KMS-11 (cell line): ENCODE measurements at regions not wholly inside any gene's neighbourhood (a gene's known extent, or its start where the extent isn't known, plus 50 kb on each side); places are given as distances from the start of the nearest gene placed in this dataset.

ENCODE experiments used
- H2AFZ ChIP-seq: fragments of 200-600 bp; sonication (generic); 2 replicates; pipeline ENCODE4 v1.6.1; 2016; ENCODE audit warnings: antibody characterized with exemption, mixed run types, low read depth
- H3K27ac ChIP-seq: fragments of 200-600 bp; sonication (generic); 2 replicates; pipeline ENCODE4 v1.6.1; 2016; ENCODE audit warnings: mild to moderate bottlenecking, mixed run types
- H3K27me3 ChIP-seq: fragments of 200-600 bp; sonication (generic); 2 replicates; pipeline ENCODE4 v1.6.1; 2017; ENCODE audit warnings: mild to moderate bottlenecking, low read depth, mixed run types, moderate library complexity; ENCODE audit not compliant: insufficient read depth
- H3K36me3 ChIP-seq: fragments of 200-600 bp; sonication (generic); 2 replicates; pipeline ENCODE4 v1.6.1; 2017; ENCODE audit warnings: mild to moderate bottlenecking, mixed run types; ENCODE audit not compliant: insufficient read depth
- H3K4me1 ChIP-seq: fragments of 200-600 bp; sonication (generic); 2 replicates; pipeline ENCODE4 v1.6.1; 2016; ENCODE audit warnings: mild to moderate bottlenecking, low read depth, mixed run types; ENCODE audit not compliant: poor library complexity, severe bottlenecking
- H3K4me2 ChIP-seq: fragments of 200-600 bp; sonication (generic); 2 replicates; pipeline ENCODE4 v1.7.0; 2016; ENCODE audit warnings: mild to moderate bottlenecking, mixed run types
- H3K4me3 ChIP-seq: fragments of 200-600 bp; sonication (generic); IDR thresholded peaks from 2 replicates; pipeline ENCODE4 v1.6.1; 2017; ENCODE audit warnings: low read depth, low read length, mixed read lengths; ENCODE audit not compliant: insufficient read depth
- H3K79me2 ChIP-seq: fragments of 200-600 bp; sonication (generic); 2 replicates; pipeline ENCODE4 v1.6.1; 2016; ENCODE audit warnings: low read depth, mixed run types; ENCODE audit not compliant: insufficient read depth
- H3K9ac ChIP-seq: fragments of 200-600 bp; sonication (generic); 2 replicates; pipeline ENCODE4 v1.6.1; 2016; ENCODE audit warnings: mild to moderate bottlenecking, mixed run types
- H4K20me1 ChIP-seq: fragments of 200-600 bp; sonication (generic); 2 replicates; pipeline ENCODE4 v1.6.1; 2016; ENCODE audit warnings: mild to moderate bottlenecking, mixed run types; ENCODE audit not compliant: insufficient read depth
- CTCF ChIP-seq: fragments of 200-600 bp; sonication (generic); conservative IDR thresholded peaks from 2 replicates; pipeline ENCODE4 v1.6.1; 2017; ENCODE audit warnings: low read depth, mild to moderate bottlenecking, antibody characterized with exemption, low read length, moderate library complexity, mixed read lengths

DNA sequence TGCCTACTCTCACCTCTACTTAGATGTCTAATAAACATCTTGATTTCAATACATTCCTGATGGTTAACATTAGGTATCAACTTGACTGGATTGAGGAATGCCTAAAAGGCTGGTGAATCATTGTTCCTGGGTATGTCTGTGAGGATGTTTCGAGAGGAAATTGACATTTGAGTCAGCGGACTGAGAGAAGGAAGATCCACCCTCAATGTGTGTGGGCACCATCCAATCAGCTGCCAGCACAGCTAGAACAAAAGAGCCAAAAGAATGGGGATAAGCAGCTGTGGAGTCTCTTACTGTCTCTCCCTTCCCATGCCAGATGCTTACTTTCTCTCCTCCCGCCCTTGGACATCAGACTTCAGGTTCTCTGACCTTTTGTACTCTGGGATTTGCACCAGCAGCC is 128.6 kb upstream of the HS3ST5 start:
- H3K4me3 ChIP-seq = no peak overlapping the region
- no peak overlapping the region for H3K9ac ChIP-seq
- no peaks in the 10 kb centered on the region for H3K4me1 ChIP-seq
- H3K27me3 ChIP-seq = no peaks in the 10 kb centered on the region
- no peaks in the 10 kb centered on the region for H3K36me3 ChIP-seq
- H3K79me2 ChIP-seq = no peaks in the 10 kb centered on the region
- no peak overlapping the region for H3K4me2 ChIP-seq
- H2AFZ ChIP-seq = no peak overlapping the region
- TF ChIP-seq CTCF = no peak
- no peaks in the 10 kb centered on the region for H4K20me1 ChIP-seq
- H3K27ac ChIP-seq = no peak overlapping the region

DNA sequence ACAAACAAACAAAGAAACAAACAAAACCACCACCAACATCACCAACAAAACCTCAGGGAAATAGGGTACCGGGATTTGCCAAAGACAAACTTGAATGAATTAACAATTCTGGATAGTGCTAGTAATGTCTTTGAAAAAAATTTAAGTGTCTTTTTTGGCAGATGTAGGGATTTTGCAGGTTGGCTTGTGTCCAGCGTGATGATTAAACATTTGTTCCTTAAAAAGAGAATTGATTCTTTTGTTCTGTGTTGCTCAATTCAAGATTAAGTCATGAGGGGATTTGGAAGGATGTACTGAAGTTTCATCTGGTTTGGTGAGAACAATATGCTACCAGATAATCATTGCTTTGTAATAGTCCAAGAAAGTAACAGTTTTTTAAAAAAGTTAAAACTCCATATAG is 125.1 kb upstream of the HS3ST5 start:
- Histone ChIP-seq H3K79me2 (no peaks in the 10 kb centered on the region), H3K36me3 (no peaks in the 10 kb centered on the region), H2AFZ (no peak overlapping the region), H3K4me3 (no peak overlapping the region), H3K4me2 (no peak overlapping the region), H3K27me3 (no peaks in the 10 kb centered on the region), H3K4me1 (no peaks in the 10 kb centered on the region), H4K20me1 (no peaks in the 10 kb centered on the region), H3K27ac (no peak overlapping the region), H3K9ac (no peak overlapping the region)
- TF ChIP-seq CTCF = no peak

- H3K4me1 ChIP-seq = no peaks in the 10 kb centered on the region
- no peak overlapping the region for H2AFZ ChIP-seq
- H3K4me3 ChIP-seq = no peak overlapping the region
- H3K9ac ChIP-seq = no peak overlapping the region
- no peak for TF ChIP-seq CTCF
- no peak overlapping the region for H3K27ac ChIP-seq
- H3K36me3 ChIP-seq = no peaks in the 10 kb centered on the region
- no peaks in the 10 kb centered on the region for H3K79me2 ChIP-seq
- no peaks in the 10 kb centered on the region for H4K20me1 ChIP-seq
- H3K4me2 ChIP-seq = no peak overlapping the region
- H3K27me3 ChIP-seq = no peaks in the 10 kb centered on the region
Measured at GRCh38 chr6:114465511-114465910, 122.7 kb upstream of the HS3ST5 start.

GRCh38 chr6:114453737-114454276 is 111.0 kb upstream of the HS3ST5 start:
- Histone ChIP-seq H3K79me2 (no peaks in the 10 kb centered on the region), H2AFZ (no peak overlapping the region), H3K27ac (peak overlapping the region; percentile 43; the same call in 1 of the 2 replicates), H4K20me1 (no peaks in the 10 kb centered on the region), H3K4me1 (peaks cover 17% of the 10 kb centered on the region), H3K4me3 (no peak overlapping the region), H3K36me3 (no peaks in the 10 kb centered on the region), H3K4me2 (no peak overlapping the region), H3K9ac (no peak overlapping the region), H3K27me3 (no peaks in the 10 kb centered on the region)
- TF ChIP-seq CTCF = no peak
